AG09309 (cell line): ENCODE measurements at regions not wholly inside any gene's neighbourhood (a gene's known extent, or its start where the extent isn't known, plus 50 kb on each side); places are given as distances from the start of the nearest gene placed in this dataset.

Source experiments
- DNase-seq: peaks from one replicate; pipeline ENCODE4 v3.0.0-alpha.2; 2010; ENCODE audit warnings: low read depth
- H3K4me3 ChIP-seq: 2 replicates; pipeline ENCODE4 v1.5.1; 2011; ENCODE audit warnings: mild to moderate bottlenecking, low read depth, low read length, moderate library complexity; ENCODE audit not compliant: control insufficient read depth
- CTCF ChIP-seq: IDR thresholded peaks from 2 replicates; pipeline ENCODE4 v1.5.1; 2011; ENCODE audit warnings: mild to moderate bottlenecking, low read depth, low read length, inconsistent platforms; ENCODE audit not compliant: insufficient read depth, control insufficient read depth; ENCODE audit errors: missing control alignments

GRCh38 chr5:86118542-86118941 lies 499.2 kb upstream of the COX7C start:
- H3K4me3 ChIP-seq, result no peak overlapping the region
- DNase-seq, result no peak
- TF ChIP-seq CTCF, result no peak

GRCh38 chr5:86124333-86124732 lies 493.4 kb upstream of the COX7C start:
- no peak for TF ChIP-seq CTCF
- no peak for DNase-seq
- H3K4me3 ChIP-seq, result no peak overlapping the region

- TF ChIP-seq CTCF, result no peak
- no peak for DNase-seq
- H3K4me3 ChIP-seq, result no peak overlapping the region
These were observed 491.8 kb upstream of the COX7C start for GRCh38 chr5:86125731-86126601.

- no peak overlapping the region for H3K4me3 ChIP-seq
- no peak for DNase-seq
- TF ChIP-seq CTCF, result no peak
These were observed 490.0 kb upstream of the COX7C start for GRCh38 chr5:86127696-86128095.

GRCh38 chr5:86129009-86129408 lies 488.7 kb upstream of the COX7C start:
- no peak for DNase-seq
- no peak overlapping the region for H3K4me3 ChIP-seq
- TF ChIP-seq CTCF, result no peak

- H3K4me3 ChIP-seq, result no peak overlapping the region
- no peak for TF ChIP-seq CTCF
These were observed 480.4 kb upstream of the COX7C start for GRCh38 chr5:86137297-86137696.

GRCh38 chr5:86143837-86144236 lies 473.9 kb upstream of the COX7C start:
- no peak for DNase-seq
- H3K4me3 ChIP-seq, result no peak overlapping the region

More at GRCh38 chr5:86137297-86137696, 480.4 kb upstream of the COX7C start:
- DNase-seq, result no peak

More at GRCh38 chr5:86143837-86144236, 473.9 kb upstream of the COX7C start:
- TF ChIP-seq CTCF, result no peak
